AG04449 (cell line): ENCODE measurements at regions not wholly inside any gene's neighbourhood (a gene's known extent, or its start where the extent isn't known, plus 50 kb on each side); places are given as distances from the start of the nearest gene placed in this dataset.

Experiments
- CTCF ChIA-PET: fragments of 350-600 bp; formaldehyde crosslinking; extraction: SDS; loops from one replicate; lab custom pipeline; 2021; ENCODE audit warnings: antibody characterized with exemption; lab: Yijun Ruan, JAX
- POLR2A ChIA-PET: fragments of 400-600, 350-600 bp; formaldehyde crosslinking; extraction: SDS; loops from one replicate; lab custom pipeline; 2020; ENCODE audit warnings: antibody characterized with exemption, inconsistent platforms; lab: Yijun Ruan, JAX
- DNase-seq: peaks from one replicate; pipeline ENCODE4 v3.0.0-alpha.2; 2010; ENCODE audit warnings: low read depth, low spot score
- H3K4me3 ChIP-seq: 2 replicates; pipeline ENCODE4 v1.5.1; 2011; ENCODE audit warnings: low read depth, mild to moderate bottlenecking, control low read depth, low read length
- TF ChIP-seq, protein P1 (sequence below): IDR thresholded peaks from one replicate; pipeline ENCODE4 v1.5.1; 2011; ENCODE audit warnings: mild to moderate bottlenecking, moderate library complexity, low read length, control low read depth, inconsistent platforms; ENCODE audit not compliant: insufficient read depth; ENCODE audit errors: missing control alignments

DNA sequence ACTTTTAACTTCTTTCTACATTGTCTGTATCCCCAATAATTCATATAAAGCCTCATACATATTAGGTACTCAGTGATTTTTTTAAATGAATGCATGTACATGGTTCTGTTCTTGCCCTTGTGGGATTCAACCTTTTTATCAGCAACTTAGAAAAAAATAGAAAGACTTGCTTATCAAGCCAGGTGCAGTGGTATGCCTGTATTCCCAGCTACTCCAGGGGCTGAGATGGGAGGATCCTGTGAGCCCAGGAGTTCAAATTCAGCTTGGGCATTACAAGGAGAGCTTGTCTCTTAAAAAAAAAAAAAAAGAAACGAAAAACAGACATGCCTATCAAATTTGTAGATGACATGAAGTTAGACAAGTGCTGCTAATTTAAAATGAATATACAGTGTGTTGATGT lies 54.2 kb upstream of the MYCBP2 start:
- TF ChIP-seq, protein P1, sequence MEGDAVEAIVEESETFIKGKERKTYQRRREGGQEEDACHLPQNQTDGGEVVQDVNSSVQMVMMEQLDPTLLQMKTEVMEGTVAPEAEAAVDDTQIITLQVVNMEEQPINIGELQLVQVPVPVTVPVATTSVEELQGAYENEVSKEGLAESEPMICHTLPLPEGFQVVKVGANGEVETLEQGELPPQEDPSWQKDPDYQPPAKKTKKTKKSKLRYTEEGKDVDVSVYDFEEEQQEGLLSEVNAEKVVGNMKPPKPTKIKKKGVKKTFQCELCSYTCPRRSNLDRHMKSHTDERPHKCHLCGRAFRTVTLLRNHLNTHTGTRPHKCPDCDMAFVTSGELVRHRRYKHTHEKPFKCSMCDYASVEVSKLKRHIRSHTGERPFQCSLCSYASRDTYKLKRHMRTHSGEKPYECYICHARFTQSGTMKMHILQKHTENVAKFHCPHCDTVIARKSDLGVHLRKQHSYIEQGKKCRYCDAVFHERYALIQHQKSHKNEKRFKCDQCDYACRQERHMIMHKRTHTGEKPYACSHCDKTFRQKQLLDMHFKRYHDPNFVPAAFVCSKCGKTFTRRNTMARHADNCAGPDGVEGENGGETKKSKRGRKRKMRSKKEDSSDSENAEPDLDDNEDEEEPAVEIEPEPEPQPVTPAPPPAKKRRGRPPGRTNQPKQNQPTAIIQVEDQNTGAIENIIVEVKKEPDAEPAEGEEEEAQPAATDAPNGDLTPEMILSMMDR: no peak
- ChIA-PET CTCF (no interaction called here), POLR2A (no interaction called here)
- no peak overlapping the region for H3K4me3 ChIP-seq
- DNase-seq: no peak

DNA sequence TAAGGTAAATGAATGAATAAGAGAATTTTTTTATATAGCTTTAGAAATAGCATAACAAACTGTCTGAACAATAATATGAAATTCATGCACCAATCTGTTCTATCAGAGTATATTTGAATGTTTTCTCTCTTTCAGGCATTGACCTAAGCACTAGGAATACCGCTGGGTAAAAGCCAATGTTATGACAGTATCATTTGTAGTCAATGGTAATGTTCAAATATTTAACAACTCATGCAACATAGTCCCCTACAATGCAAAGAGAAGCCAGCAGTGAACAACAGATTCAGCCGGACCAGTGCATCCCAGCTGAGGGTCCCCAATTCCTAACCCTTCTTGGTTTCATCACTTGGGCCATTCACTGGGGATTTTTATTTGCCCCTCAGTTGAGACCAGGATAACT lies 52.6 kb upstream of the MYCBP2 start:
- POLR2A ChIA-PET: no interaction called here
- TF ChIP-seq, protein P1: no peak
- DNase-seq: no peak
- CTCF ChIA-PET: no interaction called here
- H3K4me3 ChIP-seq: no peak overlapping the region

DNA sequence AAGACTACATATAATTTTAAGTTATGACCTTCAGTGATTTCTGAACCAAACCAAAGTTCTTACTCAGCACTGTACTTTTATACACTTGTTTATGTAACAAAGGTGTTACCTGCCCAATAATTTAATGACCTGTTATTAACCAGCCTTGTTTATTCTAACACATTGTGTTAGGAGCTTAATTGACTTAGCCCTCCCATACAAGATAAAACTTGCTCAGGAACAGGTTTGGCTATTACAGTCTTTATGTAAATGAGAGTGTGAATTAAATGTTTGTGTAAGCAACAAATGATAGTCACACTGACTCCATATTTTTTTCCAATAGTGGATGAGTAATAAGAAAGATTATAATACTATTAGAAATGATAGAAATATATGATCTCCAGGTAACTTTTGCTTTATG lies 51.8 kb upstream of the MYCBP2 start:
- ChIA-PET POLR2A (no interaction called here), CTCF (no interaction called here)
- no peak for DNase-seq
- no peak overlapping the region for H3K4me3 ChIP-seq
- TF ChIP-seq, protein P1: no peak

DNA sequence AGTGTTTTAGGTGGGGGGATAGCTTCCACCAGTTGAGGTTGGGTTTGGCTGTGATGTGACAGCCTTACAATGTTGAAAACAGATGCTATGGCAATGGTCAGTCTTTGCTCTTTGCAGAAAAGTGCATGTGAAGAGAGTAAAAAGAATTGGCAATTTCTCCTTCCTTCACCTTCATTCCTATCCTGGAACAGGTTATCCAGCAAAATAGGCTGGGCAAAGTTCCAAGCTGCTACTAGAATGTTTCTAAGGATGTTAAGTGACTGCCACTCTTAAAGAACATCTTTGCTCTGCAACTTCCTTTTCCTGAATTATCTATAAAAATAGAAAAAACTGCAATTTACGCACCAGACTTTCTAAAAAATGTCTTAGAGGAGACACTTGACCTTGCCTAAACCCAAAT lies 50.1 kb upstream of the MYCBP2 start:
- no peak for DNase-seq
- TF ChIP-seq, protein P1: no peak
- H3K4me3 ChIP-seq: no peak overlapping the region
- ChIA-PET POLR2A (no interaction called here), CTCF (no interaction called here)
